H9 (cell line): ENCODE measurements at regions not wholly inside any gene's neighbourhood (a gene's known extent, or its start where the extent isn't known, plus 50 kb on each side); places are given as distances from the start of the nearest gene placed in this dataset.

Experiments used
- DNase-seq: peaks from one replicate; pipeline ENCODE4 v3.0.0-alpha.2; 2017
- H2AFZ ChIP-seq: one replicate; pipeline ENCODE4 v1.6.1; 2013; ENCODE audit warnings: mild to moderate bottlenecking, low read length, control low read depth, moderate library complexity
- H2AK5ac ChIP-seq: 2 replicates; pipeline ENCODE4 v1.6.1; 2013; ENCODE audit warnings: low read length, control low read depth, mixed read lengths; ENCODE audit not compliant: insufficient read length
- H2BK120ac ChIP-seq: one replicate; pipeline ENCODE4 v1.6.1; 2013; ENCODE audit warnings: low read depth, mild to moderate bottlenecking, low read length, control low read depth, inconsistent platforms; ENCODE audit not compliant: poor library complexity, severe bottlenecking
- H2BK12ac ChIP-seq: 2 replicates; pipeline ENCODE4 v1.6.1; 2013; ENCODE audit warnings: low read length, control low read depth, mixed read lengths, low read depth; ENCODE audit not compliant: insufficient read length
- H2BK15ac ChIP-seq: 2 replicates; pipeline ENCODE4 v1.6.1; 2013; ENCODE audit warnings: low read depth, low read length, control low read depth
- H2BK20ac ChIP-seq: one replicate; pipeline ENCODE4 v1.6.1; 2013; ENCODE audit warnings: low read depth, mild to moderate bottlenecking, low read length, control low read depth, inconsistent platforms; ENCODE audit not compliant: poor library complexity, severe bottlenecking
- H2BK5ac ChIP-seq: 2 replicates; pipeline ENCODE4 v1.6.1; 2013; ENCODE audit warnings: low read length, control low read depth, mixed read lengths; ENCODE audit not compliant: insufficient read length
- H3K14ac ChIP-seq: 2 replicates; pipeline ENCODE4 v1.6.1; 2013; ENCODE audit warnings: low read length, control low read depth; ENCODE audit not compliant: insufficient read depth
- H3K18ac ChIP-seq: 2 replicates; pipeline ENCODE4 v1.6.1; 2013; ENCODE audit warnings: low read depth, mild to moderate bottlenecking, mixed read lengths, low read length, control low read depth; ENCODE audit not compliant: insufficient read length
- H3K23ac ChIP-seq: 2 replicates; pipeline ENCODE4 v1.6.1; 2013; ENCODE audit warnings: low read length, control low read depth, mixed read lengths, low read depth; ENCODE audit not compliant: insufficient read length
- H3K23me2 ChIP-seq: 2 replicates; pipeline ENCODE4 v1.6.1; 2013; ENCODE audit warnings: low read depth, mild to moderate bottlenecking, mixed read lengths, low read length, control low read depth; ENCODE audit not compliant: insufficient read length, poor library complexity, severe bottlenecking
- H3K27ac ChIP-seq: 2 replicates; pipeline ENCODE4 v1.5.1; 2013; ENCODE audit warnings: low read length, control low read depth, mixed read lengths, low read depth; ENCODE audit not compliant: insufficient read length
- H3K27me3 ChIP-seq: 2 replicates; pipeline ENCODE4 v1.6.1; 2013; ENCODE audit warnings: low read length, control low read depth, inconsistent platforms; ENCODE audit not compliant: insufficient read depth
- H3K4ac ChIP-seq: 2 replicates; pipeline ENCODE4 v1.6.1; 2013; ENCODE audit warnings: low read depth, mild to moderate bottlenecking, control low read depth, inconsistent platforms, low read length, moderate library complexity
- H3K4me1 ChIP-seq: 2 replicates; pipeline ENCODE4 v1.6.1; 2013; ENCODE audit warnings: low read length, control low read depth, inconsistent platforms; ENCODE audit not compliant: insufficient read depth
- H3K4me2 ChIP-seq: 2 replicates; pipeline ENCODE4 v1.6.1; 2013; ENCODE audit warnings: low read length, control low read depth, mixed read lengths; ENCODE audit not compliant: insufficient read length, insufficient read depth
- H3K56ac ChIP-seq: 2 replicates; pipeline ENCODE4 v1.6.1; 2013; ENCODE audit warnings: low read depth, mild to moderate bottlenecking, mixed read lengths, low read length, control low read depth; ENCODE audit not compliant: insufficient read length
- H3K79me1 ChIP-seq: 2 replicates; pipeline ENCODE4 v1.6.1; 2013; ENCODE audit warnings: low read depth, mild to moderate bottlenecking, moderate library complexity, low read length, control low read depth, inconsistent platforms; ENCODE audit not compliant: insufficient read depth, poor library complexity, severe bottlenecking
- H3K79me2 ChIP-seq: 2 replicates; pipeline ENCODE4 v1.6.1; 2013; ENCODE audit warnings: low read length, control low read depth, inconsistent platforms; ENCODE audit not compliant: insufficient read depth
- H3K9ac ChIP-seq: 2 replicates; pipeline ENCODE4 v1.6.1; 2013; ENCODE audit warnings: low read length, control low read depth, mixed read lengths; ENCODE audit not compliant: insufficient read length; ENCODE audit errors: extremely low read depth
- H3K9me3 ChIP-seq: one replicate; pipeline ENCODE4 v1.6.1; 2013; ENCODE audit warnings: low read depth, low read length, inconsistent platforms; ENCODE audit not compliant: control insufficient read depth
- H3T11ph ChIP-seq: one replicate; pipeline ENCODE4 v1.6.1; 2013; ENCODE audit warnings: mild to moderate bottlenecking, low read length, control low read depth, inconsistent platforms
- H4K20me1 ChIP-seq: one replicate; pipeline ENCODE4 v1.6.1; 2013; ENCODE audit not compliant: control insufficient read depth, insufficient read length, insufficient read depth
- H4K5ac ChIP-seq: 2 replicates; pipeline ENCODE4 v1.6.1; 2013; ENCODE audit warnings: low read depth, mild to moderate bottlenecking, mixed read lengths, low read length, control low read depth; ENCODE audit not compliant: insufficient read length
- H4K8ac ChIP-seq: replicated peaks from 2 replicates; pipeline ENCODE4 v1.6.1; 2013; ENCODE audit warnings: low read length, control low read depth, mixed read lengths, low read depth; ENCODE audit not compliant: insufficient read length
- H4K91ac ChIP-seq: 2 replicates; pipeline ENCODE4 v1.6.1; 2013; ENCODE audit warnings: low read depth, mild to moderate bottlenecking, moderate library complexity, mixed read lengths, low read length, control low read depth; ENCODE audit not compliant: insufficient read length
- H3K27ac Mint-ChIP-seq, 3 experiments: 2 replicates in 2 of 3; 3 replicates in 1 of 3; pipeline ENCODE4 v1.8.0; 2020 to 2021; ENCODE audit warnings: mixed read lengths in 3 of 3, mild to moderate bottlenecking in 1 of 3, moderate library complexity in 1 of 3
- H3K27me3 Mint-ChIP-seq: 2 replicates; pipeline ENCODE4 v1.8.0; 2021; ENCODE audit warnings: low read depth, mild to moderate bottlenecking, moderate library complexity, mixed read lengths
- H3K36me3 Mint-ChIP-seq, 3 experiments: 2 replicates in 2 of 3; 3 replicates in 1 of 3; pipeline ENCODE4 v1.8.0; 2020 to 2021; ENCODE audit warnings: low read depth in 3 of 3, mixed read lengths in 3 of 3; ENCODE audit not compliant: insufficient read depth in 1 of 3
- H3K4me1 Mint-ChIP-seq, 2 experiments: 2 replicates each; pipeline ENCODE4 v1.8.0; 2020; ENCODE audit warnings: mixed read lengths in 2 of 2
- H3K4me3 Mint-ChIP-seq, 2 experiments: 2 replicates in 1 of 2; 3 replicates in 1 of 2; pipeline ENCODE4 v1.8.0; 2020 to 2021; ENCODE audit warnings: mild to moderate bottlenecking in 2 of 2, mixed read lengths in 2 of 2, moderate library complexity in 1 of 2
- H3K9me3 Mint-ChIP-seq, 2 experiments: 2 replicates in 1 of 2; 3 replicates in 1 of 2; pipeline ENCODE4 v1.8.0; 2020; ENCODE audit warnings: mild to moderate bottlenecking in 2 of 2, mixed read lengths in 2 of 2, moderate library complexity in 1 of 2
- CTCF ChIP-seq: fragments of 200-600 bp; sonication (generic); conservative IDR thresholded peaks from 3 replicates; pipeline ENCODE4 v1.8.0; 2021; ENCODE audit warnings: antibody characterized with exemption, mild to moderate bottlenecking

DNA sequence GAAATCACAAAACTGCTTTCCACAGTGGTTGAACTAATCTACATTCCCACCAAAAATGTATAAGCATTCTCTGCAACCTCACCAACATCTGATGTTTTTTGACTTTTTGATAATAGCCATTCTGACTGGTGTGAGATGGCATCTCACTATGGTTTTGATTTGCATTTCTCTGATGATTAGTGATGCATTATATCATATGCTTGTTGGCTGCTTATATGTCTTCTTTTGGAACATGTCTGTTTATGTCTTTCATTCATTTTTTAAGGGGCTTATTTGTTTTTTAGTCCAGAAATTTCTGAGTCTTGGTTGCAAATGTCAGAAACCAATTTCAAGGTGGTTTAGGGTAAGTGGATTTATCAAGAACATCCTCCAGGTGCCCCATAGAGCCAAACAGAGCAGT is 484.8 kb upstream of the TSHZ3 start:
- peaks cover 15 to 29% of the 10 kb centered on the region in 2 experiments; a peak in 4 of 5 replicates for H3K9me3 Mint-ChIP-seq
- Histone ChIP-seq H3K79me1 (no peaks in the 10 kb centered on the region), H3K27ac (no peak overlapping the region), H3K14ac (no peak overlapping the region), H2AK5ac (no peak overlapping the region), H3T11ph (no peak overlapping the region), H3K79me2 (no peaks in the 10 kb centered on the region), H2BK20ac (no peak overlapping the region), H2BK12ac (no peak overlapping the region), H3K23ac (no peak overlapping the region), H3K56ac (no peak overlapping the region), H4K20me1 (no peaks in the 10 kb centered on the region), H3K9me3 (no peaks in the 10 kb centered on the region), H4K91ac (no peak overlapping the region), H3K23me2 (no peaks in the 10 kb centered on the region), H4K8ac (no peak overlapping the region), H3K4me2 (no peak overlapping the region), H3K4me1 (no peaks in the 10 kb centered on the region), H4K5ac (no peak overlapping the region), H3K9ac (no peak overlapping the region), H2AFZ (no peak overlapping the region), H3K18ac (no peak overlapping the region), H3K4ac (no peak overlapping the region), H2BK5ac (no peak overlapping the region), H3K27me3 (no peaks in the 10 kb centered on the region), H2BK15ac (no peak overlapping the region), H2BK120ac (no peak overlapping the region)
- peaks cover 7% of the 10 kb centered on the region in 2 experiments; a peak in 3 of 4 replicates for H3K4me1 Mint-ChIP-seq
- no peak for DNase-seq
- TF ChIP-seq CTCF: no peak
- no peak overlapping the region for H3K4me3 Mint-ChIP-seq
- H3K36me3 Mint-ChIP-seq: peaks cover 0 to 13% (median 3%) of the 10 kb centered on the region in 3 experiments; a peak in 4 of 7 replicates
- H3K27ac Mint-ChIP-seq: no peak overlapping the region
- H3K27me3 Mint-ChIP-seq: no peaks in the 10 kb centered on the region; the same call in none of the 2 replicates
